NCI-H460 (cell line): ENCODE measurements at regions not wholly inside any gene's neighbourhood (a gene's known extent, or its start where the extent isn't known, plus 50 kb on each side); places are given as distances from the start of the nearest gene placed in this dataset.

Source experiments
- DNase-seq: peaks from one replicate; pipeline ENCODE4 v3.0.0-alpha.2; 2016; ENCODE audit warnings: low read depth; ENCODE audit errors: extremely low read depth
- small RNA-seq, 2 experiments: library from RNA; depleted of rRNA; stranded (forward); fragments of <200 nt; gene quantifications; one replicate each; pipeline ENCODE3, GENCODE V24; 2014

- DNase-seq = no peak
Observed at GRCh38 chr15:25932696-25933095, 69.6 kb upstream of the ATP10A start.

DNA sequence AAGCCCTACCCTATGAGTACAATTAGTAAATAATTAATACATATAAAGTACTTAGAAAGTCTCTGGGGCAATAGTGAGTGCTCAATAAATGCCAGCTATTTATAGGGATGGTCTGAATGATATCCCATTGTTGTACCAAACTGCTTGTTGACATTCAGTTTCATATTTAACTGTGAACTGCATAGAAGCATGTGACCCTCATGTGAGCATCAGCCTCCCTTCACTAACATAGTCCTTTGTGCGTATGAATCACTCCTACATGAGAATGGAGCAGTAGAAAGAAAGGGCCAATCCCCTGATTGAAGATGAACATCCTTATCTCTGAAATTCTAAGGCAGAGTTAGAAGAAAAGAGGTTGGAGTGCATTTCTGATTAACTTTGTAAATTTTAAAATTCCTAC lies 68.7 kb upstream of the ATP10A start:
- no peak for DNase-seq

GRCh38 chr15:25930931-25931330 lies 67.8 kb upstream of the ATP10A start:
- DNase-seq = no peak

Small RNA genes lying in the stretch of these regions (small RNA-seq; reads per million reads assigned to genes)
- gene RF00554 = 0 to 0.02 reads per million in 2 experiments
